Left renal pelvis (tissue), 4 donors: ENCODE measurements at regions not wholly inside any gene's neighbourhood (a gene's known extent, or its start where the extent isn't known, plus 50 kb on each side); places are given as distances from the start of the nearest gene placed in this dataset.

Experiments
- DNase-seq, 4 donors: peaks; one replicate each; pipeline ENCODE4 v3.0.0-alpha.2; 2013; ENCODE audit warnings: low read depth in 4 of 4, low spot score in 3 of 4

- no peak for DNase-seq
Observed at GRCh38 chr2:22826703-22827102, 558.3 kb upstream of the KLHL29 start.

GRCh38 chr2:22829791-22830190 is 555.2 kb upstream of the KLHL29 start:
- DNase-seq: no peak

DNA sequence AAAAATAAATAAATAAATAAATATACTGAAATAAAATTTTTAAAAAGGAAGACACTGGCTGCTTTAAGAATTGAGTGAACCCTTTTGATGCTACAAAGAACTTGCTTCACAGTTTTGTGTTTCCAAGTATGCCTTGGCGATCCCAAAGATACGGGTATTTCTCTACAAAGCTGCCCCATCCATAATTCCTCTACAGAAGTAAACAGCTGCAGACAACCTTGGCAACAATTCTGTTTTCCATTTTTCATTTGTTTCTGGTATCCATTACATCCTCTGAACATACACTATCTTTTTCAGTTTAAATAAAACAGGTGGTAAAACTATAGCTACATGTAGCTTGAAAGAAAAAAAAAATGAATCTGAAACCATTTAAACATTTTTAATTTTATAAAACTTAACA is 552.8 kb upstream of the KLHL29 start:
- DNase-seq: no peak

DNA sequence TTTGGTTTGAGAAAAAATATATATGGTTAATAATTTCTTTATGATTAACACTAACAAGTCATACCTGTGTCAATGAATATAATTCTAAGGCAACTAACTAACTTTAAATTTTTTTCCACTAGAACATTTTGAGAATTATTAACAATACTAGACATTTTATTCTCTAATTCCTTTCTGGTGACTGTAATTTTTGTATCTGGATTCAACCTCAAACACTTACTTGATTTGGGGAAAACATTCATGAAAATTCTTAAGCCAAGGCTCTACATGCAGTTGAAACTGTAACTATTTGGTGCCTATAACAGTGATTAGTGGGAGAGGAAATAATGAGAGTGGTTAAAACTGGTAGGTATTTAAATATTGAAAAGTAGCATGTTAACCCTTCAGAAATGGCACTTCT is 546.5 kb upstream of the KLHL29 start:
- DNase-seq: no peak

DNA sequence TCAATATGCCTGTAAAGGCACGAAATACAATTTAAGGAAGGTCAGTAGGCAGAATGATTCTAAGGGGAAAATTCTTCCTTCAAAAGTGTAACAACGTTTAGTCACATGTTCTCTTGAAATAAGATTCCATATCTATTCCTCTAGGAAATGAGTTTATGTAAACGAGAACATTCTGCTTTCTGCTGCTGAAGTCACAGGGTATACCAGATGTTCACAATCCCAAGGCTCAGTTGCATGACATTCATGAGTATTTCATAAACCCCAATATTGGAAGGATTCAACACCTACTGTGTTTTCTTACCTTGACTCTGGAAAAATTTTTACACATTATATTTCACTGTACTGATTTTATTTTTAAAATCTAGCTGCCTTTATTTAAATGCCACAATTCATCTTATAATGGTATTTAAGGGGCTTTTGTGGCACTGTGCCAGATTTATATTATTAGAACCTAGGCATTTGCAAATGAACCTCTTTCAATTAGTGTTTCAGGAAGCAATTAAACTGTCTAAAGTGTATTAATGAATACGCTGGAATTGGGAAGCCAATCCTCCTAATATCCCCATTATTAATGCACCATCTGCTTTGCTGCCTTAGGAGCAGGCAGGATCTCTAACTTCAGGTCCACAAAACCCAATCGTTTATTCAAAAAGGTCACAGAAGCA is 542.6 kb upstream of the KLHL29 start:
- DNase-seq: no peak

DNA sequence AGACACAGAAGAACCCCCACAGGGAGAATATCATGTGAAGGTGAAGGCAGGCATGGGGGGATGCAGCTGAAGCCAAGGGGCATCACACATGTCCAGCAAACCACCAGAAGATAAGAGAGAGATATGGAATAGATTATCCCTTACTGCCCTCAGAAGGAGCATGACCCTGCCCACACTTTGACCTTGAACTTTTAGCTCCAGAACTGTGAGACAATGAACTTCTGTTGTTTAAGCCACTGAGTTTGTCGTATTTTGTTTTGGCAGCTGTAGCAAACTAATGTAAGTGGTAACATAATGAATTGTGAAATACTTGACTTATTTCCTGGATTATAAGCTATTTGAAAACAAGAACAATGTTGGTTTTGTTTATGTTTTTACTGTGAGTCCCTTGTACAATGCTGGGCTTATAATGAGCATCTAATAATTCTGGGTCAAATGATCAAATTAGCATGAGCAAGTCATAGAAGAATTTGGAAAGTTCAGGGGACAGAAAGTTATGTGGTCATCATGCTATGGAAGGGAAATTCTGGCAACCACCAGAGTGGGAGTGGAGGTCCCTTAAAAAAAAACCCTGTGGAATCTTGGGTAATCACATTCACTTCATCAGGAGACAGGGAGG is 541.0 kb upstream of the KLHL29 start:
- DNase-seq: no peak

GRCh38 chr2:22850310-22850709 is 534.7 kb upstream of the KLHL29 start:
- DNase-seq: no peak

- no peak for DNase-seq
Observed at GRCh38 chr2:22854588-22854987, 530.4 kb upstream of the KLHL29 start.

GRCh38 chr2:22855081-22855480 is 529.9 kb upstream of the KLHL29 start:
- no peak for DNase-seq

GRCh38 chr2:22855761-22856184 is 529.2 kb upstream of the KLHL29 start:
- DNase-seq: no peak

GRCh38 chr2:22867973-22868372 is 517.0 kb upstream of the KLHL29 start:
- DNase-seq: peak; percentile 36 to 41 (median 38)

DNA sequence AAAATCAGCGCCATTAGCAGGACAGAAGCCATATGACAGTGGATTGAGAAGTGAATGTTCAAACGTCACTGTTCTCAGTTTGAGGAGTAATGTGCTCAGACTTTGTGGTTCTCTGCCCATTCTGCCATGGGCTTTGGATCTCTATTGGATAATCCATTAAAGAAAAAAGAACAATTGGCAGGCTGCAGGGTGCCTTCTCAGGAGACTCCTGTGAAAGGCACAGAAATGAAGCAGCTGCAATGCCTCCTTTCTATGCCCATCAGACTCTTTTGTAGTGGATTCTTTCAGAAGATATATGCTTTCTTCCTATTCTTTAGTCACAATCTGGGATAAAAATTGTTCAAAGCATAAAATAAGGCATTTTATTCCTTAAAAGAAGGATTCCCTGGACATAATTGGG is 506.9 kb upstream of the KLHL29 start:
- DNase-seq: no peak

DNA sequence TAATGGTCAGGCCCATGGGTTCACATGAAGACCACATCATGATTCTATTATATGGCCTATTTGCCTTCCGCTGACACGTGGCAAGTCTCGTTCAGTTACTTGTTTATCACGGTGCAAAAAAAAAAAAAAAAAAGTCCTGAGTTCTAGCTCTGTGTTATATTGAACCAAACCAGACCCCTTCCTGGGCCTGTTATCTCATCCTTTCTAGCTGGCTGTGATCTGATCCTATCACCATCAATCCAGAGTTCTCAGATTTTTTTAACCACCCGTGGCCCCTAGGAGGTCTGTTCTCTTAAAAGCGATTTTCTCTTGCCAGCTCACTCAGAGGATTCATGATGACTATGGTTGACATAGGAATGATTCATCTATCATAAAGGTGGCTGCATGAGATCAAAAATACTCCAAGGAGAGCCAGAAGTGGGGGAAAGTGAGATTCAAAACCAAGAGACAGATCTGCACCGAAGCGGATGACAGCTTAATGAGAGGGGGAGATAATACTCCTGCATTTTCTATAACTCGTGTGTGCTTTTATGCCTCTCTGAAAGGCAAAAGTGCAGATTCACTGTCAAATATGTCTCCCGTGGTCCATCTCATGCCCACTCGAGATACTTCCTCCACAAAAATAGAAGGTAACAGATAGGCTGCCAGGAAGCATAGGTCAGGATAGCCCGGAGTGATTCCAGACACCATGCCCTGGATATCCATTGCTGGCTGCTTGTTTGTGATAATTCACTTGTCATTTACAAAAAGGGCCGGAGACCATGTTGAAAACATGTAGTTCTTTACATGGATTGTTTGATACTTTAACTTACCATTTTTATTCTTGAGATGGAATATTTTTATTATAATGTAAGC is 505.7 kb upstream of the KLHL29 start:
- DNase-seq: no peak

DNA sequence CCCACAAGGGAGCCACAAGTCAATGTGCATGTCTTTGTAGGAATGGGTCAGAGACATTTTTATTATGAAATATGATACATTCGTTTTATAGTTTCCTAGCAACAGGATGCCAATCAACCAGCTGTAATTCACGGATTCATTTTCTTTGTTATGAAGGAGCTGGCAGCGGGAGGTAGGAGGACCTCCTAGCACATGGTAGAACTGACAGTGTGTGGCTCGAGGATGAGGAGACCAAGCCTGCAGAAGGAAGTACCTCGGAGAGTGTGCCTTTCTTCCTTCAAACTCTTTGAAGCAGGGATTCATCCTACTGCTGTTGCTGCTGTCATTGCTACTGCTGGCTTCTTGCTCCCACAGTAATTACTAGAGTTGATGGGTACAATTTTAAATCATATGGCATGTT is 504.8 kb upstream of the KLHL29 start:
- DNase-seq: no peak

- DNase-seq: no peak
Observed at GRCh38 chr2:22882011-22882410, 503.0 kb upstream of the KLHL29 start.

DNA sequence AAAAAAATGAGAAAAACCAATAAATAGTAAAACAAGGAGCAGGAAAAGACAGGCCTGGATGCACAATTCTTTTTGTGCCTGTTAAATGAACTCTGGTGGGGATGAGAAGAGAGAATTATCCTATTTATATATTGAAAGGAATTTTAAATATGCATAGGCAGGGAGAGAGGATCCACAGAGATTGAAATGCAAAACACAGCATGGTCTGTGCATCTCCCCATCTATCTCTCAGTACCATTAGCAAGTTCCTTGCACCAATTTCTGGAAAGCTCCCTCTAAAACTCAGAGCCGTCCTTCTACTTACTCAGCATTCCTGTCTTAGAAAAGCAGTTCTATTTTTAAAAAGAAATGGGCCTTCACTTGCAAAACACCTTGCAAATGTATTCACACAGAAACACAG is 502.3 kb upstream of the KLHL29 start:
- DNase-seq: no peak

DNA sequence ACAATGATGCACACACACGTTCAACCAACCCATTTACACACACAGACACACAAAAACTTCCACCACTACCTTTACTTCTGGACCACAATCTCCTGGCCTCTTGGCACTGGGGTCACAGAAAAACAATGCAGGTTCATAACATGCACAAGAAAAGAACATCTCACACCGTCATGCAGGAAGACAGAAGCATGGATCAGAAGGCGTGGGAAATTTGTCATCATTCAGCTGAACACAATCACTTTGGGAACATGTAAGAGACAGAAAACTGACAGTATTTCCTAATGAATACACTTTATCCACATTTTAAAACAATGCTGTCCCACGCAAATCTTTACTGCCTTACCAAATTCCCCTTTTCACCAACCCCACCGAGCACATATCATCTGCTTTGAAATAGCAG is 501.9 kb upstream of the KLHL29 start:
- DNase-seq: no peak

DNA sequence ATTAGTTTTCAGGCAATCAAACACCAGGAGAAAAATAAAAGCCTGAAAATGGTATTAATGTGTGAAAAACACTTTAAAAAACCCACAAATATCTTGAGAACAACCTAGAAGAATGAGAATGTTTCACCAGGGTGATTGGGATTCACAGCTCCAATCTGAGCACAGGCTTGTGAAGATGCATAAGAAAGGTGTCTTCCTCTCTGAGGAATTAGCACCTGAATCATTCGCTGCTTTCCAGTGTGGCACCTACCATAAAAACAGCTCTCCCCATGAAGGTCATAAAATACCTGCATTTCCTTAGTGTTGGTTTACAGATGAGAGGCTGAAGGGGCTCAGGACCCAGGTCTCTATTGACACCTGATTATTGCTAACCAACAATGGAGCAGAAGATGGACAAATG is 499.7 kb upstream of the KLHL29 start:
- DNase-seq: no peak

DNA sequence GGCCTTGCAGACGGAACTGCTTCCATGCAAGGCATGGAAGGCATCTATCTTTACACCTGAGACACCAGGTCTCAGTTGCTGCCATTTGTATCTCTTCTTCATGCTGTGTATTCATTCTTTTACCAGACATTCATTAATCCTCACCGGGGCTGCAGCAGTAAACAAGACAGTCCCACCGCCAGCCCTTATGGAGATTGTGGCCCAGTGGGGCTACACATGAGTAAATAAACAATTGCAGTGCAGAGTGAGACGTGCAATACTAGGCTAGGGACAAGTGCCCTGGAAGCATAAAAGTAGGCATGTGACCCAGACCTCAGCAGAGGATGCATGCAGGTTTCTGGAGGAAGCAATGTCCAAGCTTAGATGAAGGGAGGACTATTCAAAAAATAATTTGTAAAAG is 497.6 kb upstream of the KLHL29 start:
- DNase-seq: no peak

DNA sequence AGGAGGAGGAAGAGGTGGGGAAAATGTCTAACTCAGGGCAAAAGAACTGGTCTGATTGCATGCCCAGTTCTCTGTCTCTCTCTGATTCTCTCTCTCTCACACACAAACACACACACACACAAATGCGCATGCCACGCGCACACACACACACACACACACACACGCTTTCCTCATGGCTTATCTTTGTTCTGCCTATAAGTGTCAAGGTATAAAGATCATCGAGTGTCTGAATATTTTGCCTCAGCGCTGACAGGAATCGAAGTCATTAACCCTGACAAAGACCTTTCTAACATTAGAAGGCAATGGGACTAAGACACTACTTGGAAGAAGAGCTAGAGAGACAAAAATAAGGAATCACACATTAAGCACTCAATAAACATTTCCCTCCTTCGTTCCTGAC is 497.1 kb upstream of the KLHL29 start:
- DNase-seq: no peak

DNA sequence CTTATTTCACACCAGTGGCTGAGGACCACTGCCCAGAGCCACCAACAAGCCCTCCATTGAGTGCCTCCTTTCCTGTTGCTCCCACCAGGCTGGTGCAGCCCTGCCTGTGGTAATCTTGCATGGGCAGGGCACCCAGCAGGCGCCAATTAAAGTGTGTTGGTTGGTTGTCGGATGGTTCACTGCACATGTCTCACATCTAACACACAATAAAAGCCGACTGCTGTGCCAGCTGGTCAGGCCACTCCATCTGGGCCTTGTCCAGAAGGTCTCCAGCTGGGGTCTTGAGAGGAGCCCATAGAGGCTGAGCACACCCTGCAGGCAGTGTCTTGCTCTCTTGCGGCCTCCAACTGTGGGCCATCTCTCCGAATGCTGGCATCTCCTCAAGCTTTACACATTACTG is 494.8 kb upstream of the KLHL29 start:
- no peak for DNase-seq
